ENCODE measurements at regions not wholly inside any gene's neighbourhood (a gene's known extent, or its start where the extent isn't known, plus 50 kb on each side); places are given as distances from the start of the nearest gene placed in this dataset.
"Not testable (repeated sequence)": the region's sequence is repeated elsewhere in the genome, so short reads cannot be mapped to it uniquely, and the experiment has no call there.

GRCh38 chr16:79881107-79881506 lies 280.6 kb upstream of the MAF start:
- not testable (repeated sequence) for DNase-seq (ENCODE audit: extremely low read depth in 1 of 2, low read depth in 1 of 2)

- no peak for DNase-seq (ENCODE audit: extremely low read depth in 1 of 2, low read depth in 1 of 2)
These were observed 275.8 kb upstream of the MAF start for GRCh38 chr16:79876332-79876730.

- DNase-seq (ENCODE audit: extremely low read depth in 1 of 2, low read depth in 1 of 2) = no peak
These were observed 273.9 kb upstream of the MAF start for GRCh38 chr16:79874391-79874790.

GRCh38 chr16:79873825-79874224 lies 273.3 kb upstream of the MAF start:
- no peak for DNase-seq (ENCODE audit: extremely low read depth in 1 of 2, low read depth in 1 of 2)

- DNase-seq (ENCODE audit: extremely low read depth in 1 of 2, low read depth in 1 of 2) = no peak
These were observed 271.4 kb upstream of the MAF start for GRCh38 chr16:79871906-79872305.

- no peak for DNase-seq (ENCODE audit: extremely low read depth in 1 of 2, low read depth in 1 of 2)
These were observed 269.7 kb upstream of the MAF start for GRCh38 chr16:79870016-79870886.

GRCh38 chr16:79869304-79870015 lies 268.9 kb upstream of the MAF start:
- no peak for DNase-seq (ENCODE audit: extremely low read depth in 1 of 2, low read depth in 1 of 2)

GRCh38 chr16:79868841-79869240 lies 268.3 kb upstream of the MAF start:
- no peak for DNase-seq (ENCODE audit: extremely low read depth in 1 of 2, low read depth in 1 of 2)

GRCh38 chr16:79867425-79867997 lies 267.0 kb upstream of the MAF start:
- no peak for DNase-seq (ENCODE audit: extremely low read depth in 1 of 2, low read depth in 1 of 2)

- no peak for DNase-seq (ENCODE audit: extremely low read depth in 1 of 2, low read depth in 1 of 2)
These were observed 265.4 kb upstream of the MAF start for GRCh38 chr16:79865918-79866317.

GRCh38 chr16:79864781-79865391 lies 264.3 kb upstream of the MAF start:
- no peak for DNase-seq (ENCODE audit: extremely low read depth in 1 of 2, low read depth in 1 of 2)

- no peak for DNase-seq (ENCODE audit: extremely low read depth in 1 of 2, low read depth in 1 of 2)
These were observed 263.7 kb upstream of the MAF start for GRCh38 chr16:79864032-79864780.

- no peak for DNase-seq (ENCODE audit: extremely low read depth in 1 of 2, low read depth in 1 of 2)
These were observed 262.8 kb upstream of the MAF start for GRCh38 chr16:79863128-79864031.

GRCh38 chr16:79862601-79863000 lies 262.1 kb upstream of the MAF start:
- no peak for DNase-seq (ENCODE audit: extremely low read depth in 1 of 2, low read depth in 1 of 2)

GRCh38 chr16:79856581-79856980 lies 256.0 kb upstream of the MAF start:
- no peak for DNase-seq (ENCODE audit: extremely low read depth in 1 of 2, low read depth in 1 of 2)

GRCh38 chr16:79850348-79850747 lies 249.8 kb upstream of the MAF start:
- DNase-seq (ENCODE audit: extremely low read depth in 1 of 2, low read depth in 1 of 2) = no peak

GRCh38 chr16:79849119-79849518 lies 248.6 kb upstream of the MAF start:
- no peak for DNase-seq (ENCODE audit: extremely low read depth in 1 of 2, low read depth in 1 of 2)

- DNase-seq (ENCODE audit: extremely low read depth in 1 of 2, low read depth in 1 of 2) = no peak
These were observed 248.2 kb upstream of the MAF start for GRCh38 chr16:79848719-79849118.

GRCh38 chr16:79847569-79847968 lies 247.0 kb upstream of the MAF start:
- DNase-seq (ENCODE audit: extremely low read depth in 1 of 2, low read depth in 1 of 2) = no peak

- no peak for DNase-seq (ENCODE audit: extremely low read depth in 1 of 2, low read depth in 1 of 2)
These were observed 246.6 kb upstream of the MAF start for GRCh38 chr16:79847101-79847500.

Data from stimulated activated CD8-positive, alpha-beta memory T cell treated with anti-CD3 and anti-CD28 coated beads, Interleukin-7, amount 100 ng/mL, for 48 hours (primary cell).